DND-41 (cell line): ENCODE measurements at regions not wholly inside any gene's neighbourhood (a gene's known extent, or its start where the extent isn't known, plus 50 kb on each side); places are given as distances from the start of the nearest gene placed in this dataset.

Experiments
- ATAC-seq: fragments of 200-7000 bp; cut with Tn5 transposase; 3 replicates; pipeline ENCODE4 v1.9.1; 2021; ENCODE audit warnings: low read depth; ENCODE audit not compliant: insufficient read depth
- DNase-seq: peaks from one replicate; pipeline ENCODE4 v3.0.0-alpha.2; 2020
- H2AFZ ChIP-seq: 2 replicates; pipeline ENCODE4 v1.6.0; 2012; ENCODE audit warnings: low read depth, low read length
- H3K27ac ChIP-seq: 2 replicates; pipeline ENCODE4 v1.5.1; 2012; ENCODE audit warnings: low read length, inconsistent platforms
- H3K27me3 ChIP-seq: fragments of 200-600 bp; sonication (generic); 2 replicates; pipeline ENCODE4 v1.6.0; 2012; ENCODE audit warnings: low read length, mild to moderate bottlenecking, inconsistent platforms; ENCODE audit not compliant: insufficient read depth, poor library complexity
- H3K36me3 ChIP-seq: 2 replicates; pipeline ENCODE4 v1.5.1; 2012; ENCODE audit warnings: low read length, inconsistent platforms; ENCODE audit not compliant: insufficient read depth
- H3K4me1 ChIP-seq: 2 replicates; pipeline ENCODE4 v1.5.1; 2012; ENCODE audit warnings: mild to moderate bottlenecking, low read length; ENCODE audit not compliant: insufficient read depth
- H3K4me2 ChIP-seq: 2 replicates; pipeline ENCODE4 v1.6.0; 2012; ENCODE audit warnings: mild to moderate bottlenecking, moderate library complexity, low read length, inconsistent platforms; ENCODE audit not compliant: insufficient read depth
- H3K4me3 ChIP-seq, 2 experiments: fragments of 200-600 bp in 1 of 2; shearing (Covaris generic) in 1 of 2; 2 replicates each; pipeline ENCODE4 v1.5.1; 2012 to 2016; ENCODE audit warnings: inconsistent platforms in 2 of 2, low read length in 2 of 2, mild to moderate bottlenecking in 2 of 2, low read depth in 1 of 2, moderate library complexity in 1 of 2
- H3K79me2 ChIP-seq: 2 replicates; pipeline ENCODE4 v1.6.0; 2012; ENCODE audit warnings: low read length, inconsistent platforms; ENCODE audit not compliant: insufficient read depth
- H3K9ac ChIP-seq: 2 replicates; pipeline ENCODE4 v1.6.0; 2012; ENCODE audit warnings: low read depth, mild to moderate bottlenecking, inconsistent platforms, low read length, moderate library complexity
- H3K9me3 ChIP-seq: 2 replicates; pipeline ENCODE4 v1.5.1; 2012; ENCODE audit warnings: low read length, moderate library complexity, mild to moderate bottlenecking, inconsistent platforms; ENCODE audit not compliant: insufficient read depth, severe bottlenecking
- H4K20me1 ChIP-seq: 2 replicates; pipeline ENCODE4 v1.6.0; 2012; ENCODE audit warnings: low read length; ENCODE audit not compliant: insufficient read depth
- CTCF ChIP-seq: IDR thresholded peaks from 2 replicates; pipeline ENCODE4 v1.5.1; 2012; ENCODE audit warnings: borderline replicate concordance, low read length, moderate library complexity, mild to moderate bottlenecking; ENCODE audit not compliant: poor library complexity, severe bottlenecking; ENCODE audit errors: extremely low read depth
- EZH2 ChIP-seq: IDR thresholded peaks from 3 replicates; pipeline ENCODE4 v1.6.1; 2012; ENCODE audit warnings: borderline replicate concordance, low read depth, mild to moderate bottlenecking, moderate library complexity, low read length, inconsistent platforms; ENCODE audit not compliant: severe bottlenecking

GRCh38 chr3:180341516-180341915 is 260.4 kb upstream of the TTC14 start:
- no peaks in the 10 kb centered on the region for H3K36me3 ChIP-seq
- H2AFZ ChIP-seq = no peak overlapping the region
- H3K4me3 ChIP-seq = no peak overlapping the region
- H3K27me3 ChIP-seq = no peaks in the 10 kb centered on the region
- DNase-seq = no peak
- no peak for ATAC-seq
- H4K20me1 ChIP-seq = no peaks in the 10 kb centered on the region
- H3K79me2 ChIP-seq = no peaks in the 10 kb centered on the region
- H3K27ac ChIP-seq = no peak overlapping the region
- no peaks in the 10 kb centered on the region for H3K4me1 ChIP-seq
- H3K9me3 ChIP-seq = no peaks in the 10 kb centered on the region
- H3K9ac ChIP-seq = no peak overlapping the region
- no peak overlapping the region for H3K4me2 ChIP-seq
- no peak for TF ChIP-seq CTCF
- TF ChIP-seq EZH2 = no peak

GRCh38 chr3:180351601-180352000 is 250.4 kb upstream of the TTC14 start:
- H2AFZ ChIP-seq = no peak overlapping the region
- no peaks in the 10 kb centered on the region for H3K36me3 ChIP-seq
- no peaks in the 10 kb centered on the region for H4K20me1 ChIP-seq
- no peaks in the 10 kb centered on the region for H3K79me2 ChIP-seq
- ATAC-seq (no peak), DNase-seq (no peak)
- H3K27ac ChIP-seq = no peak overlapping the region
- TF ChIP-seq CTCF = no peak
- no peak for TF ChIP-seq EZH2
- no peaks in the 10 kb centered on the region for H3K4me1 ChIP-seq
- no peak overlapping the region for H3K4me2 ChIP-seq
- H3K9ac ChIP-seq = no peak overlapping the region
- no peaks in the 10 kb centered on the region for H3K27me3 ChIP-seq
- H3K9me3 ChIP-seq = no peaks in the 10 kb centered on the region
- H3K4me3 ChIP-seq = no peak overlapping the region

GRCh38 chr3:180352261-180352660 is 249.7 kb upstream of the TTC14 start:
- Histone ChIP-seq H4K20me1 (no peaks in the 10 kb centered on the region), H3K9ac (no peak overlapping the region), H2AFZ (no peak overlapping the region), H3K4me1 (no peaks in the 10 kb centered on the region), H3K4me3 (no peak overlapping the region), H3K79me2 (no peaks in the 10 kb centered on the region), H3K27me3 (no peaks in the 10 kb centered on the region), H3K27ac (no peak overlapping the region), H3K4me2 (no peak overlapping the region), H3K9me3 (no peaks in the 10 kb centered on the region), H3K36me3 (no peaks in the 10 kb centered on the region)
- ATAC-seq = no peak
- DNase-seq = no peak
- TF ChIP-seq EZH2 (no peak), CTCF (no peak)

GRCh38 chr3:180354214-180354613 is 247.7 kb upstream of the TTC14 start:
- Histone ChIP-seq H2AFZ (no peak overlapping the region), H3K4me3 (no peak overlapping the region), H3K27me3 (no peaks in the 10 kb centered on the region), H3K36me3 (no peaks in the 10 kb centered on the region), H4K20me1 (no peaks in the 10 kb centered on the region), H3K9me3 (no peaks in the 10 kb centered on the region), H3K9ac (no peak overlapping the region), H3K79me2 (no peaks in the 10 kb centered on the region), H3K27ac (no peak overlapping the region), H3K4me1 (no peaks in the 10 kb centered on the region), H3K4me2 (no peak overlapping the region)
- ATAC-seq (no peak), DNase-seq (no peak)
- no peak for TF ChIP-seq EZH2
- no peak for TF ChIP-seq CTCF
